ENCODE measurements at regions not wholly inside any gene's neighbourhood (a gene's known extent, or its start where the extent isn't known, plus 50 kb on each side); places are given as distances from the start of the nearest gene placed in this dataset.

GRCh38 chr2:144678736-144679135, 158.8 kb upstream of the ZEB2 start:
- Mint-ChIP-seq H3K9me3 (ENCODE audit: low read depth) (no peaks in the 10 kb centered on the region), H3K27me3 (ENCODE audit: low read depth) (no peaks in the 10 kb centered on the region), H3K4me1 (ENCODE audit: low read depth) (peaks cover 2% of the 10 kb centered on the region), H3K36me3 (ENCODE audit: low read depth) (no peaks in the 10 kb centered on the region), H3K27ac (ENCODE audit: unreplicated experiment) (no peak overlapping the region), H3K4me3 (ENCODE audit: unreplicated experiment) (no peak overlapping the region)
- no peak for TF ChIP-seq CTCF (IDR thresholded peaks at IDR 0.05)
- DNase-seq (ENCODE audit: low spot score), result no peak

- DNase-seq (ENCODE audit: low spot score), result no peak
- Mint-ChIP-seq H3K4me3 (ENCODE audit: unreplicated experiment) (no peak overlapping the region), H3K27ac (ENCODE audit: unreplicated experiment) (no peak overlapping the region), H3K27me3 (ENCODE audit: low read depth) (no peaks in the 10 kb centered on the region), H3K36me3 (ENCODE audit: low read depth) (no peaks in the 10 kb centered on the region), H3K4me1 (ENCODE audit: low read depth) (no peaks in the 10 kb centered on the region), H3K9me3 (ENCODE audit: low read depth) (peaks cover 3% of the 10 kb centered on the region)
- no peak for TF ChIP-seq CTCF (IDR thresholded peaks at IDR 0.05)
Observed at GRCh38 chr2:144675731-144676130, 155.8 kb upstream of the ZEB2 start.

- Mint-ChIP-seq H3K27ac (ENCODE audit: unreplicated experiment) (no peak overlapping the region), H3K36me3 (ENCODE audit: low read depth) (no peaks in the 10 kb centered on the region), H3K4me1 (ENCODE audit: low read depth) (no peaks in the 10 kb centered on the region), H3K27me3 (ENCODE audit: low read depth) (no peaks in the 10 kb centered on the region), H3K9me3 (ENCODE audit: low read depth) (peaks cover 3% of the 10 kb centered on the region), H3K4me3 (ENCODE audit: unreplicated experiment) (no peak overlapping the region)
- TF ChIP-seq CTCF (IDR thresholded peaks at IDR 0.05), result no peak
- no peak for DNase-seq (ENCODE audit: low spot score)
Observed at GRCh38 chr2:144675331-144675730, 155.4 kb upstream of the ZEB2 start.

- no peaks in the 10 kb centered on the region for H3K4me1 Mint-ChIP-seq (ENCODE audit: low read depth)
- H3K9me3 Mint-ChIP-seq (ENCODE audit: low read depth), result peaks cover 3% of the 10 kb centered on the region
- no peak overlapping the region for H3K27ac Mint-ChIP-seq (ENCODE audit: unreplicated experiment)
- no peaks in the 10 kb centered on the region for H3K27me3 Mint-ChIP-seq (ENCODE audit: low read depth)
- H3K36me3 Mint-ChIP-seq (ENCODE audit: low read depth), result no peaks in the 10 kb centered on the region
- no peak for TF ChIP-seq CTCF (IDR thresholded peaks at IDR 0.05)
- no peak overlapping the region for H3K4me3 Mint-ChIP-seq (ENCODE audit: unreplicated experiment)
- DNase-seq (ENCODE audit: low spot score), result no peak
Observed at GRCh38 chr2:144674071-144674470, 154.2 kb upstream of the ZEB2 start.

- TF ChIP-seq CTCF (IDR thresholded peaks at IDR 0.05), result no peak
- Mint-ChIP-seq H3K4me1 (ENCODE audit: low read depth) (no peaks in the 10 kb centered on the region), H3K27me3 (ENCODE audit: low read depth) (no peaks in the 10 kb centered on the region), H3K4me3 (ENCODE audit: unreplicated experiment) (no peak overlapping the region), H3K9me3 (ENCODE audit: low read depth) (peaks cover 3% of the 10 kb centered on the region), H3K36me3 (ENCODE audit: low read depth) (no peaks in the 10 kb centered on the region), H3K27ac (ENCODE audit: unreplicated experiment) (no peak overlapping the region)
- DNase-seq (ENCODE audit: low spot score), result no peak
Observed at GRCh38 chr2:144673456-144673855, 153.5 kb upstream of the ZEB2 start.
